ENCODE measurements at regions not wholly inside any gene's neighbourhood (a gene's known extent, or its start where the extent isn't known, plus 50 kb on each side); places are given as distances from the start of the nearest gene placed in this dataset.
"Not testable (repeated sequence)": the region's sequence is repeated elsewhere in the genome, so short reads cannot be mapped to it uniquely, and the experiment has no call there.

DNA sequence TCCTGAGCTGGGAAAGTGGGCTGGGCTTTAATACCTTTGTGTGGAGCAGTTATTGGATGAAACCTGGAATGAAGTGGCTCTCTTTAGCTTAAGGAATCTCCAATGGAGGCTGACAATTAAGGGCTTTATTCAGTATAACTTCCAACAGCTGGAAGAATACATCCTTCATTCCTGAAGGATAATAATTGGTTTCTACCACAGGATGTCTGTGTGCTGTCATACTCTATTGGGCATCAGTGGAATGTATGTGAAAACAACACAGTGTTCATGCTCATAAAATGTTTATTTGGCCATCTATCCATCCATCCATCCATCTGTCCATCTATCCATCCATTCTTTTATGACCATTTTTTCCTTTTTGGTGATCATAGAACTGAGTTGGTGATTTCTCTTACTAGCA, 220.7 kb upstream of the GAP43 start:
- no peaks in the 10 kb centered on the region for H3K4me1 ChIP-seq (ENCODE audit: insufficient read depth, low read length, poor library complexity, severe bottlenecking)
- BruUV-seq (replicated peaks) = no TSS peak
- no peak overlapping the region for H3K4me3 ChIP-seq (ENCODE audit: low read depth, low read length, poor library complexity, severe bottlenecking)
- intact Hi-C loops (cut with micrococcal nuclease; ENCODE audit: unreplicated experiment) = no loop called here
- H3K36me3 ChIP-seq (ENCODE audit: insufficient read depth, low read length, poor library complexity, severe bottlenecking) = no peaks in the 10 kb centered on the region
- H3K27me3 ChIP-seq (replicated peaks; ENCODE audit: insufficient read depth, low read depth, low read length, poor library complexity) = no peaks in the 10 kb centered on the region
- no peaks in the 10 kb centered on the region for H3K9me3 ChIP-seq (ENCODE audit: low read depth, low read length, poor library complexity, severe bottlenecking)
- DNase-seq (ENCODE audit: low spot score) = no peak
- TF ChIP-seq EZH2 (IDR thresholded peaks at IDR 0.05; ENCODE audit: borderline replicate concordance, low read depth, low read length, poor library complexity, severe bottlenecking) = no peak
- TF ChIP-seq, protein P1, sequence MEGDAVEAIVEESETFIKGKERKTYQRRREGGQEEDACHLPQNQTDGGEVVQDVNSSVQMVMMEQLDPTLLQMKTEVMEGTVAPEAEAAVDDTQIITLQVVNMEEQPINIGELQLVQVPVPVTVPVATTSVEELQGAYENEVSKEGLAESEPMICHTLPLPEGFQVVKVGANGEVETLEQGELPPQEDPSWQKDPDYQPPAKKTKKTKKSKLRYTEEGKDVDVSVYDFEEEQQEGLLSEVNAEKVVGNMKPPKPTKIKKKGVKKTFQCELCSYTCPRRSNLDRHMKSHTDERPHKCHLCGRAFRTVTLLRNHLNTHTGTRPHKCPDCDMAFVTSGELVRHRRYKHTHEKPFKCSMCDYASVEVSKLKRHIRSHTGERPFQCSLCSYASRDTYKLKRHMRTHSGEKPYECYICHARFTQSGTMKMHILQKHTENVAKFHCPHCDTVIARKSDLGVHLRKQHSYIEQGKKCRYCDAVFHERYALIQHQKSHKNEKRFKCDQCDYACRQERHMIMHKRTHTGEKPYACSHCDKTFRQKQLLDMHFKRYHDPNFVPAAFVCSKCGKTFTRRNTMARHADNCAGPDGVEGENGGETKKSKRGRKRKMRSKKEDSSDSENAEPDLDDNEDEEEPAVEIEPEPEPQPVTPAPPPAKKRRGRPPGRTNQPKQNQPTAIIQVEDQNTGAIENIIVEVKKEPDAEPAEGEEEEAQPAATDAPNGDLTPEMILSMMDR (conservative IDR thresholded peaks at IDR 0.05; ENCODE audit: low read depth, low read length) = no peak
- no peak overlapping the region for H3K27ac ChIP-seq (ENCODE audit: low read depth, low read length, poor library complexity, severe bottlenecking)
- POLR2A ChIA-PET (ENCODE audit: low non-redundant PET) = no interaction called here
- CTCF ChIA-PET = no interaction called here

DNA sequence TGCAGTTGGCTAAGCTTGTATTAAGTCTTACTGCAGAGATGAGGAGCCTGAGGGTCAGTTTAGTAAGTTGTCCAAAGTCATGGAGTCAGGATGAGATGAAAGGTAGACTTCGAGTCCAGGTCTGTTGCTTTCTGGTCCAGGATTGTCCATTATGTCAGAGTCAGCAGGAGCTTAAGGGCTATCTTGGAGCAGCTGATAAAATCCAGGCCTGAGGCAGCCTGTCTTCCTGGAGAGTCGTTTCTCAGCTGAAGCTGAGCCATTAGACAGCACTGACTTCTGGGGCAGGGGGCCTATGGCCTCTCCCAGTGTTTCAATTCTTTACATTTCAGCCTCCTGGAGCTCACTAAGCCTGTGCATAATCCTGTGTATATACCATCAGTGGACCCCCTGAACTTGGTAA, 219.5 kb upstream of the GAP43 start:
- Histone ChIP-seq H3K27me3 (replicated peaks; ENCODE audit: insufficient read depth, low read depth, low read length, poor library complexity) (no peaks in the 10 kb centered on the region), H3K4me3 (ENCODE audit: low read depth, low read length, poor library complexity, severe bottlenecking) (no peak overlapping the region), H3K36me3 (ENCODE audit: insufficient read depth, low read length, poor library complexity, severe bottlenecking) (no peaks in the 10 kb centered on the region), H3K4me1 (ENCODE audit: insufficient read depth, low read length, poor library complexity, severe bottlenecking) (no peaks in the 10 kb centered on the region), H3K9me3 (ENCODE audit: low read depth, low read length, poor library complexity, severe bottlenecking) (no peaks in the 10 kb centered on the region), H3K27ac (ENCODE audit: low read depth, low read length, poor library complexity, severe bottlenecking) (no peak overlapping the region)
- no TSS peak for BruUV-seq (replicated peaks)
- TF ChIP-seq EZH2 (IDR thresholded peaks at IDR 0.05; ENCODE audit: borderline replicate concordance, low read depth, low read length, poor library complexity, severe bottlenecking) = no peak
- TF ChIP-seq, protein P1 (conservative IDR thresholded peaks at IDR 0.05; ENCODE audit: low read depth, low read length) = no peak
- CTCF ChIA-PET = no interaction called here
- DNase-seq (ENCODE audit: low spot score) = no peak
- intact Hi-C loops (cut with micrococcal nuclease; ENCODE audit: unreplicated experiment) = no loop called here
- POLR2A ChIA-PET (ENCODE audit: low non-redundant PET) = no interaction called here

DNA sequence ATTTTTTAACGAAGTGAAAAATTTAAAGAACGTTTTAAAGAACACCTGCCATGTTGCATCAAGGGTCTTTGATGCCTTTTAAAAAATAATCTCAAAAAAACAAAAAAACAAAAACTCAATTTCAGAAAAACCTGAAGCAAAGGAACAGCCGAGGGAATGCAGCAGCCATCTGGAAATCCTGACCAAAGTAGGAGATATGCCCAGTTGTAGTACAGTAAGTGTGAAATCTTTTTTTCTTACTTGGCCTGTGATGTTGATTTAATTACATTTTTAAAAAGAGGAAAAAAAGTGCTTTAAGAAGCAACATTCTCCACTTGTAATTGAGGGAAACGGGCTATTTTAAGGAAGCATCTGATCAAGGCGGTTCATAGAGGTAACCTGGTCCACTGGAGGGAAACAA, 213.7 kb upstream of the GAP43 start:
- TF ChIP-seq, protein P1 (conservative IDR thresholded peaks at IDR 0.05; ENCODE audit: low read depth, low read length) = no peak
- no peak for TF ChIP-seq EZH2 (IDR thresholded peaks at IDR 0.05; ENCODE audit: borderline replicate concordance, low read depth, low read length, poor library complexity, severe bottlenecking)
- intact Hi-C loops (cut with micrococcal nuclease; ENCODE audit: unreplicated experiment) = no loop called here
- no peaks in the 10 kb centered on the region for H3K27me3 ChIP-seq (replicated peaks; ENCODE audit: insufficient read depth, low read depth, low read length, poor library complexity)
- CTCF ChIA-PET = no interaction called here
- BruUV-seq (replicated peaks) = no TSS peak
- no peak overlapping the region for H3K27ac ChIP-seq (ENCODE audit: low read depth, low read length, poor library complexity, severe bottlenecking)
- DNase-seq (ENCODE audit: low spot score) = no peak
- H3K9me3 ChIP-seq (ENCODE audit: low read depth, low read length, poor library complexity, severe bottlenecking) = no peaks in the 10 kb centered on the region
- H3K36me3 ChIP-seq (ENCODE audit: insufficient read depth, low read length, poor library complexity, severe bottlenecking) = no peaks in the 10 kb centered on the region
- no peak overlapping the region for H3K4me3 ChIP-seq (ENCODE audit: low read depth, low read length, poor library complexity, severe bottlenecking)
- POLR2A ChIA-PET (ENCODE audit: low non-redundant PET) = no interaction called here
- no peaks in the 10 kb centered on the region for H3K4me1 ChIP-seq (ENCODE audit: insufficient read depth, low read length, poor library complexity, severe bottlenecking)

DNA sequence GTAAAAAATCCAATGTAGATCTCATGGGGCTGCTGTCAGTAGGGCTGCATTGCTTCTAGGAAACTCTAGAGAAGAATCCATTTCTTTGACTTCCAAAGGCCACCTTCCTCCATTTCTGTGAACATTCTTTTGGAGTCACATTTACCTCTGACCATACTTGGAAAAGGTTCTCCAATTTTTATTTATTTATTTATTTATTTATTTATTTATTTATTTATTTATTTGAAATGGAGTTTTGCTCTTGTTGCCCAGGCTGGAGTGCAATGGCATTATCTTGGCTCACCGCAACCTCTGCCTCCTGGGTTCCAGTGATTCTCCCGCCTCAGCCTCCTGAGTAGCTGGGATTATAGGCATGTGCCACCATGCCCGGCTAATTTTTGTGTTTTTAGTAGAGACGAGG, 208.7 kb upstream of the GAP43 start:
- H3K9me3 ChIP-seq (ENCODE audit: low read depth, low read length, poor library complexity, severe bottlenecking); CTCF ChIA-PET; POLR2A ChIA-PET (ENCODE audit: low non-redundant PET); H3K27ac ChIP-seq (ENCODE audit: low read depth, low read length, poor library complexity, severe bottlenecking); H3K4me1 ChIP-seq (ENCODE audit: insufficient read depth, low read length, poor library complexity, severe bottlenecking); H3K27me3 ChIP-seq (replicated peaks; ENCODE audit: insufficient read depth, low read depth, low read length, poor library complexity); H3K36me3 ChIP-seq (ENCODE audit: insufficient read depth, low read length, poor library complexity, severe bottlenecking); DNase-seq (ENCODE audit: low spot score); intact Hi-C loops (cut with micrococcal nuclease; ENCODE audit: unreplicated experiment); H3K4me3 ChIP-seq (ENCODE audit: low read depth, low read length, poor library complexity, severe bottlenecking); BruUV-seq (replicated peaks): not testable (repeated sequence)

Measured in A673 (cell line).